Naive B cell (primary cell): ENCODE measurements at regions not wholly inside any gene's neighbourhood (a gene's known extent, or its start where the extent isn't known, plus 50 kb on each side); places are given as distances from the start of the nearest gene placed in this dataset.

Experiments
- ATAC-seq, 2 donors: fragments of 150-1000 bp; cut with Tn5 transposase; 2 replicates each; pipeline ENCODE4 v1.10.0; 2021; ENCODE audit warnings: low read depth in 2 of 2, mild to moderate bottlenecking in 2 of 2, moderate library complexity in 2 of 2
- DNase-seq: peaks from one replicate; pipeline ENCODE4 v3.0.0; 2022
- H3K27ac Mint-ChIP-seq, 6 donors: one replicate each; pipeline ENCODE4 v1.8.0; 2020 to 2022; ENCODE audit warnings: mild to moderate bottlenecking in 6 of 6, mixed read lengths in 6 of 6, moderate library complexity in 5 of 6, inconsistent platforms in 2 of 6
- H3K27me3 Mint-ChIP-seq, 3 donors: one replicate each; pipeline ENCODE4 v1.8.0; 2021 to 2022; ENCODE audit warnings: mixed read lengths in 3 of 3, mild to moderate bottlenecking in 1 of 3
- H3K36me3 Mint-ChIP-seq, 2 donors: one replicate each; pipeline ENCODE4 v1.8.0; 2020 to 2022; ENCODE audit warnings: mixed read lengths in 2 of 2, inconsistent platforms in 1 of 2, mild to moderate bottlenecking in 1 of 2
- H3K4me1 Mint-ChIP-seq, 3 donors: one replicate each; pipeline ENCODE4 v1.8.0; 2020 to 2022; ENCODE audit warnings: mixed read lengths in 3 of 3, inconsistent platforms in 1 of 3, mild to moderate bottlenecking in 1 of 3, moderate library complexity in 1 of 3
- H3K4me3 Mint-ChIP-seq, 8 donors: one replicate each; pipeline ENCODE4 v1.8.0; 2020 to 2022; ENCODE audit warnings: mild to moderate bottlenecking in 8 of 8, mixed read lengths in 8 of 8, moderate library complexity in 8 of 8, inconsistent platforms in 2 of 8
- H3K9me3 Mint-ChIP-seq, 7 donors: one replicate each; pipeline ENCODE4 v1.8.0; 2020 to 2022; ENCODE audit warnings: mixed read lengths in 7 of 7, mild to moderate bottlenecking in 5 of 7, inconsistent platforms in 2 of 7, moderate library complexity in 1 of 7

GRCh38 chr11:131146827-131147490, 223.5 kb upstream of the NTM start:
- no peaks in the 10 kb centered on the region for H3K36me3 Mint-ChIP-seq
- peaks cover 0 to 5% (median 0%) of the 10 kb centered on the region in 3 donors for H3K27me3 Mint-ChIP-seq
- no peak overlapping the region for H3K4me3 Mint-ChIP-seq
- no peak for ATAC-seq
- H3K4me1 Mint-ChIP-seq, result no peaks in the 10 kb centered on the region
- H3K9me3 Mint-ChIP-seq, result peaks cover 0 to 9% (median 0%) of the 10 kb centered on the region in 7 donors
- no peak for DNase-seq
- no peak overlapping the region for H3K27ac Mint-ChIP-seq

GRCh38 chr11:131154351-131154750, 216.1 kb upstream of the NTM start:
- H3K9me3 Mint-ChIP-seq, result peaks cover 0 to 4% (median 0%) of the 10 kb centered on the region in 7 donors
- H3K36me3 Mint-ChIP-seq, result no peaks in the 10 kb centered on the region
- H3K27me3 Mint-ChIP-seq, result peaks cover 0 to 5% (median 0%) of the 10 kb centered on the region in 3 donors
- H3K4me1 Mint-ChIP-seq, result no peaks in the 10 kb centered on the region
- H3K4me3 Mint-ChIP-seq, result no peak overlapping the region
- DNase-seq (no peak), ATAC-seq (no peak)
- H3K27ac Mint-ChIP-seq, result no peak overlapping the region

- H3K9me3 Mint-ChIP-seq, result peaks cover 0 to 10% (median 0%) of the 10 kb centered on the region in 7 donors
- H3K4me1 Mint-ChIP-seq, result no peaks in the 10 kb centered on the region
- ATAC-seq (no peak), DNase-seq (no peak)
- no peaks in the 10 kb centered on the region for H3K36me3 Mint-ChIP-seq
- no peak overlapping the region for H3K4me3 Mint-ChIP-seq
- peak overlapping the region in 1 of 6 donors; percentile 13 for H3K27ac Mint-ChIP-seq
- peaks cover 0 to 6% (median 0%) of the 10 kb centered on the region in 3 donors for H3K27me3 Mint-ChIP-seq
Observed at GRCh38 chr11:131157678-131158077, 212.7 kb upstream of the NTM start.

GRCh38 chr11:131160846-131161245, 209.6 kb upstream of the NTM start:
- no peak overlapping the region for H3K4me3 Mint-ChIP-seq
- no peaks in the 10 kb centered on the region for H3K36me3 Mint-ChIP-seq
- no peaks in the 10 kb centered on the region for H3K4me1 Mint-ChIP-seq
- H3K27me3 Mint-ChIP-seq, result peaks cover 0 to 6% (median 0%) of the 10 kb centered on the region in 3 donors
- ATAC-seq, result no peak
- H3K9me3 Mint-ChIP-seq, result peaks cover 0 to 10% (median 0%) of the 10 kb centered on the region in 7 donors
- H3K27ac Mint-ChIP-seq, result no peak overlapping the region
- no peak for DNase-seq

- DNase-seq, result no peak
- Mint-ChIP-seq H3K36me3 (no peaks in the 10 kb centered on the region), H3K4me3 (no peak overlapping the region)
Observed at GRCh38 chr11:131163613-131164012, 206.8 kb upstream of the NTM start.

GRCh38 chr11:131165036-131165435, 205.4 kb upstream of the NTM start:
- DNase-seq (no peak), ATAC-seq (no peak)
- Mint-ChIP-seq H3K9me3 (peaks cover 0 to 6% (median 0%) of the 10 kb centered on the region in 7 donors), H3K27ac (no peak overlapping the region), H3K27me3 (peaks cover 0 to 6% (median 0%) of the 10 kb centered on the region in 3 donors), H3K4me1 (no peaks in the 10 kb centered on the region), H3K36me3 (no peaks in the 10 kb centered on the region), H3K4me3 (no peak overlapping the region)

More at GRCh38 chr11:131163613-131164012, 206.8 kb upstream of the NTM start:
- Mint-ChIP-seq H3K9me3 (peaks cover 0 to 8% (median 0%) of the 10 kb centered on the region in 7 donors), H3K27me3 (peaks cover 0 to 6% (median 0%) of the 10 kb centered on the region in 3 donors), H3K4me1 (no peaks in the 10 kb centered on the region), H3K27ac (no peak overlapping the region)
- no peak for ATAC-seq

GRCh38 chr11:131168839-131169713, 201.3 kb upstream of the NTM start:
- Mint-ChIP-seq H3K27me3 (no peaks in the 10 kb centered on the region), H3K9me3 (peaks cover 0 to 2% (median 0%) of the 10 kb centered on the region in 7 donors), H3K36me3 (no peaks in the 10 kb centered on the region), H3K27ac (no peak overlapping the region), H3K4me3 (no peak overlapping the region), H3K4me1 (no peaks in the 10 kb centered on the region)
- ATAC-seq, result no peak
- no peak for DNase-seq

- ATAC-seq, result no peak
- no peaks in the 10 kb centered on the region for H3K36me3 Mint-ChIP-seq
Observed at GRCh38 chr11:131172011-131172410, 198.4 kb upstream of the NTM start.

GRCh38 chr11:131178020-131178419, 192.4 kb upstream of the NTM start:
- peaks cover 0 to 5% (median 3%) of the 10 kb centered on the region in 7 donors for H3K9me3 Mint-ChIP-seq
- no peak for DNase-seq
- no peaks in the 10 kb centered on the region for H3K36me3 Mint-ChIP-seq
- peaks cover 0 to 1% (median under 1%) of the 10 kb centered on the region in 3 donors for H3K27me3 Mint-ChIP-seq
- H3K4me3 Mint-ChIP-seq, result no peak overlapping the region
- no peak for ATAC-seq
- no peak overlapping the region for H3K27ac Mint-ChIP-seq
- no peaks in the 10 kb centered on the region for H3K4me1 Mint-ChIP-seq

More at GRCh38 chr11:131172011-131172410, 198.4 kb upstream of the NTM start:
- Mint-ChIP-seq H3K9me3 (peaks cover 0 to 5% (median 4%) of the 10 kb centered on the region in 7 donors), H3K27me3 (no peaks in the 10 kb centered on the region), H3K4me3 (no peak overlapping the region), H3K4me1 (no peaks in the 10 kb centered on the region), H3K27ac (no peak overlapping the region)
- no peak for DNase-seq

GRCh38 chr11:131178596-131178995, 191.8 kb upstream of the NTM start:
- DNase-seq, result no peak
- H3K4me1 Mint-ChIP-seq, result no peaks in the 10 kb centered on the region
- peaks cover 0 to 5% (median 3%) of the 10 kb centered on the region in 7 donors for H3K9me3 Mint-ChIP-seq
- H3K27ac Mint-ChIP-seq, result no peak overlapping the region
- no peaks in the 10 kb centered on the region for H3K36me3 Mint-ChIP-seq
- peaks cover 0 to 7% (median 6%) of the 10 kb centered on the region in 3 donors for H3K27me3 Mint-ChIP-seq
- no peak for ATAC-seq
- peak overlapping the region in 1 of 8 donors; percentile 5 for H3K4me3 Mint-ChIP-seq

- DNase-seq (no peak), ATAC-seq (no peak)
- H3K4me1 Mint-ChIP-seq, result no peaks in the 10 kb centered on the region
- no peak overlapping the region for H3K4me3 Mint-ChIP-seq
- H3K27me3 Mint-ChIP-seq, result peaks cover 0 to 8% (median 6%) of the 10 kb centered on the region in 3 donors
- H3K9me3 Mint-ChIP-seq, result peaks cover 0 to 4% (median 0%) of the 10 kb centered on the region in 7 donors
- no peaks in the 10 kb centered on the region for H3K36me3 Mint-ChIP-seq
- no peak overlapping the region for H3K27ac Mint-ChIP-seq
Observed at GRCh38 chr11:131179836-131180235, 190.6 kb upstream of the NTM start.

GRCh38 chr11:131185915-131186314, 184.5 kb upstream of the NTM start:
- Mint-ChIP-seq H3K27ac (no peak overlapping the region), H3K4me3 (no peak overlapping the region), H3K36me3 (no peaks in the 10 kb centered on the region), H3K27me3 (peaks cover 6 to 22% (median 18%) of the 10 kb centered on the region in 3 donors), H3K4me1 (peaks cover 5 to 16% (median 12%) of the 10 kb centered on the region in 3 donors), H3K9me3 (peaks cover 0 to 2% (median 0%) of the 10 kb centered on the region in 7 donors)
- no peak for ATAC-seq
- no peak for DNase-seq

- H3K9me3 Mint-ChIP-seq, result peaks cover 0 to 2% (median 0%) of the 10 kb centered on the region in 7 donors
- H3K27ac Mint-ChIP-seq, result peak overlapping the region in 3 of 6 donors; percentile 2 to 89 (median 44)
Observed at GRCh38 chr11:131186629-131187101, 183.8 kb upstream of the NTM start.

More at GRCh38 chr11:131186629-131187101, 183.8 kb upstream of the NTM start:
- Mint-ChIP-seq H3K27me3 (peaks cover 6 to 22% (median 18%) of the 10 kb centered on the region in 3 donors), H3K4me1 (peaks cover 5 to 16% (median 12%) of the 10 kb centered on the region in 3 donors), H3K36me3 (no peaks in the 10 kb centered on the region), H3K4me3 (peak overlapping the region in 3 of 8 donors; percentile 23 to 62 (median 62))
- DNase-seq (no peak), ATAC-seq (peak; percentile 28 to 43)
